Ovary (tissue), 3 donors: ENCODE measurements at regions not wholly inside any gene's neighbourhood (a gene's known extent, or its start where the extent isn't known, plus 50 kb on each side); places are given as distances from the start of the nearest gene placed in this dataset.

Experiments
- EP300 ChIP-seq: sonication (generic); formaldehyde crosslinking; IDR thresholded peaks from one replicate; pipeline ENCODE4 v1.6.1; 2017; ENCODE audit warnings: antibody characterized with exemption
- POLR2A ChIP-seq: fragments of 450-650 bp; IDR thresholded peaks from one replicate; pipeline ENCODE4 v1.6.1; 2017; ENCODE audit warnings: antibody characterized with exemption, mild to moderate bottlenecking, moderate library complexity
- TF ChIP-seq, protein P1 (sequence below), 3 donors: fragments of 450-650 bp in 2 of 3; fragments of 200-600 bp in 1 of 3; IDR thresholded peaks; one replicate each; pipeline versions ENCODE4 v1.5.1 to v1.8.0; 2016 to 2022; ENCODE audit warnings: antibody characterized with exemption in 3 of 3, mild to moderate bottlenecking in 1 of 3
- donor health status: DM: no; HTN: no; CAD: no.

DNA sequence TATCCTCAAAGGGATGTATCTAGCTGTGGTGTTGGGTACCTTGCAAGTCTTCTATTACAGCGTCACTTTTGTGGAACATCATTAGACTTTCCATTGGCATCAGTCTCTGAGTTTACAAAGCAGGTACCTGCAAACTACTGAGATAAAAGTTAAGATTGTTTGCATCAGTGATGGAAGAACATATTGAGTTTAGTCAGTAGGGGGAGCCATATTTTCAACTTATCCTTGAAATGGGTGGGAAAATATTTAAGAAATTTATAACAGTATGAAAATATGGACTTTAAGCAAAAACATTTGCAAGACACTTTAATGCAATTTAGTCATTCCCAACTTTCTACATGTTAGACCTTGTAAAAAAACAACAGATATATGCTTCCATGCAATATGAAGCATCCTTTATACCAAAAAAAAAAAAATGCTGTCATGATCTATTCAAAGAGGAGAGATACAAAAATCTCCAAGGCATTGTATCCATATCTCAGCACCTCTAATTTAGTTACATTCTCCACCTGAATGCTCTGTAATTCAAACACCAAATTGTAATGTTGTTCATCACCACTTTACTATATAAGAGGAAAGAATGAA is 98.6 kb upstream of the ADAMTS19 start:
- TF ChIP-seq, protein P1, sequence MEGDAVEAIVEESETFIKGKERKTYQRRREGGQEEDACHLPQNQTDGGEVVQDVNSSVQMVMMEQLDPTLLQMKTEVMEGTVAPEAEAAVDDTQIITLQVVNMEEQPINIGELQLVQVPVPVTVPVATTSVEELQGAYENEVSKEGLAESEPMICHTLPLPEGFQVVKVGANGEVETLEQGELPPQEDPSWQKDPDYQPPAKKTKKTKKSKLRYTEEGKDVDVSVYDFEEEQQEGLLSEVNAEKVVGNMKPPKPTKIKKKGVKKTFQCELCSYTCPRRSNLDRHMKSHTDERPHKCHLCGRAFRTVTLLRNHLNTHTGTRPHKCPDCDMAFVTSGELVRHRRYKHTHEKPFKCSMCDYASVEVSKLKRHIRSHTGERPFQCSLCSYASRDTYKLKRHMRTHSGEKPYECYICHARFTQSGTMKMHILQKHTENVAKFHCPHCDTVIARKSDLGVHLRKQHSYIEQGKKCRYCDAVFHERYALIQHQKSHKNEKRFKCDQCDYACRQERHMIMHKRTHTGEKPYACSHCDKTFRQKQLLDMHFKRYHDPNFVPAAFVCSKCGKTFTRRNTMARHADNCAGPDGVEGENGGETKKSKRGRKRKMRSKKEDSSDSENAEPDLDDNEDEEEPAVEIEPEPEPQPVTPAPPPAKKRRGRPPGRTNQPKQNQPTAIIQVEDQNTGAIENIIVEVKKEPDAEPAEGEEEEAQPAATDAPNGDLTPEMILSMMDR (IDR thresholded peaks at IDR 0.05) = no peak
- TF ChIP-seq POLR2A = no peak
- TF ChIP-seq EP300 = no peak
